Sigmoid colon (tissue), 6 donors: ENCODE measurements at regions not wholly inside any gene's neighbourhood (a gene's known extent, or its start where the extent isn't known, plus 50 kb on each side); places are given as distances from the start of the nearest gene placed in this dataset.

ENCODE experiments used
- DNase-seq: peaks from one replicate; pipeline ENCODE4 v3.0.0-alpha.2; 2019
- H3K27ac ChIP-seq, 4 donors: fragments of 200-600 bp; sonication (generic); one replicate each; pipeline ENCODE4 v1.5.1; 2016 to 2019; ENCODE audit warnings: mild to moderate bottlenecking in 1 of 4
- H3K27me3 ChIP-seq, 3 donors: fragments of 200-600 bp; sonication (generic); one replicate each; pipeline ENCODE4 v1.5.1; 2019; ENCODE audit warnings: mild to moderate bottlenecking in 1 of 3
- H3K36me3 ChIP-seq, 4 donors: fragments of 200-600 bp; sonication (generic); one replicate each; pipeline ENCODE4 v1.5.1; 2016 to 2019
- H3K4me1 ChIP-seq, 4 donors: fragments of 200-600 bp; sonication (generic); one replicate each; pipeline ENCODE4 v1.5.1; 2017 to 2019
- H3K4me3 ChIP-seq, 4 donors: fragments of 200-600 bp; sonication (generic); one replicate each; pipeline ENCODE4 v1.5.1; 2017 to 2019; ENCODE audit warnings: mild to moderate bottlenecking in 2 of 4, moderate library complexity in 1 of 4
- H3K9me3 ChIP-seq, 4 donors: fragments of 200-600 bp in 3 of 4; sonication (generic) in 3 of 4; one replicate each; pipeline versions ENCODE4 v1.5.1 to v1.6.1; 2013 to 2019
- CTCF ChIP-seq, 4 experiments: fragments of 450-650 bp in 3 of 4; fragments of 200-600 bp in 1 of 4; IDR thresholded peaks; one replicate each; pipeline ENCODE4 v1.5.1; 2016 to 2019; ENCODE audit warnings: antibody characterized with exemption in 4 of 4, mild to moderate bottlenecking in 3 of 4, moderate library complexity in 2 of 4
- EP300 ChIP-seq, 4 donors: sonication (generic); formaldehyde crosslinking; IDR thresholded peaks; one replicate each; pipeline ENCODE4 v1.6.1; 2017; ENCODE audit warnings: antibody characterized with exemption in 4 of 4
- POLR2A ChIP-seq, 2 donors: fragments of 450-650 bp; IDR thresholded peaks; one replicate each; pipeline ENCODE4 v1.6.1; 2016; ENCODE audit warnings: antibody characterized with exemption in 2 of 2, mild to moderate bottlenecking in 2 of 2, moderate library complexity in 2 of 2
- POLR2AphosphoS5 ChIP-seq, 4 donors: sonication (generic); formaldehyde crosslinking; IDR thresholded peaks; one replicate each; pipeline ENCODE4 v1.6.1; 2017; ENCODE audit warnings: antibody characterized with exemption in 4 of 4
- WGBS, 2 donors: extraction: QIAGEN DNeasy Blood & Tissue Kit; methylation state at CpG; one replicate each; pipeline ENCODE4 v1.1.7; 2013; 5-methylcytosine and 5-hydroxymethylcytosine counted together
- intact Hi-C: fragments of 100-400 bp; cut with DNase I; formaldehyde crosslinking; loops from one replicate; pipeline ENCODE4 v1.15.1; 2023
- donor health status: healthy with polysubstance abuse.
- donor health status: healthy.

- peaks cover 0 to 4% (median 0%) of the 10 kb centered on the region in 4 donors for H3K9me3 ChIP-seq
- no peak for DNase-seq
- intact Hi-C loops: no loop called here
- no peak for TF ChIP-seq POLR2A (IDR thresholded peaks at IDR 0.05)
- no peak for TF ChIP-seq POLR2AphosphoS5 (IDR thresholded peaks at IDR 0.05)
- TF ChIP-seq CTCF (IDR thresholded peaks at IDR 0.05): no peak
- TF ChIP-seq EP300 (IDR thresholded peaks at IDR 0.05): no peak
- no peaks in the 10 kb centered on the region for H3K4me1 ChIP-seq
- H3K27me3 ChIP-seq: no peaks in the 10 kb centered on the region
- 79 to 85% methylated on average over 2 of the region's 2 CpGs for WGBS, 2 donors
- no peak overlapping the region for H3K4me3 ChIP-seq
- H3K27ac ChIP-seq: no peak overlapping the region
- H3K36me3 ChIP-seq: no peaks in the 10 kb centered on the region
Measured at GRCh38 chr6:113121571-113121970, 735.6 kb upstream of the MARCKS start.

GRCh38 chr6:113122060-113122459 lies 735.1 kb upstream of the MARCKS start:
- DNase-seq: no peak
- no peaks in the 10 kb centered on the region for H3K36me3 ChIP-seq
- H3K9me3 ChIP-seq: peaks cover 0 to 4% (median 0%) of the 10 kb centered on the region in 4 donors
- WGBS, 2 donors: 80 to 81% methylated on average over 1 of the region's 1 CpG
- H3K4me1 ChIP-seq: no peaks in the 10 kb centered on the region
- H3K27me3 ChIP-seq: no peaks in the 10 kb centered on the region
- no peak for TF ChIP-seq CTCF (IDR thresholded peaks at IDR 0.05)
- TF ChIP-seq EP300 (IDR thresholded peaks at IDR 0.05): no peak
- TF ChIP-seq POLR2AphosphoS5 (IDR thresholded peaks at IDR 0.05): no peak
- no peak for TF ChIP-seq POLR2A (IDR thresholded peaks at IDR 0.05)
- H3K27ac ChIP-seq: no peak overlapping the region
- H3K4me3 ChIP-seq: no peak overlapping the region
- intact Hi-C loops: no loop called here

- no peak for DNase-seq
- no peaks in the 10 kb centered on the region for H3K36me3 ChIP-seq
- WGBS, 2 donors: 72 to 77% methylated on average over 2 of the region's 2 CpGs
- intact Hi-C loops: no loop called here
- H3K27ac ChIP-seq: no peak overlapping the region
- TF ChIP-seq POLR2AphosphoS5 (IDR thresholded peaks at IDR 0.05) (no peak), CTCF (IDR thresholded peaks at IDR 0.05) (no peak), POLR2A (IDR thresholded peaks at IDR 0.05) (no peak), EP300 (IDR thresholded peaks at IDR 0.05) (no peak)
- no peaks in the 10 kb centered on the region for H3K9me3 ChIP-seq
- no peak overlapping the region for H3K4me3 ChIP-seq
- H3K4me1 ChIP-seq: no peaks in the 10 kb centered on the region
- H3K27me3 ChIP-seq: no peaks in the 10 kb centered on the region
Measured at GRCh38 chr6:113125626-113126025, 731.5 kb upstream of the MARCKS start.

GRCh38 chr6:113127786-113128419 lies 729.2 kb upstream of the MARCKS start:
- H3K4me3 ChIP-seq: no peak overlapping the region
- intact Hi-C loops: no loop called here
- no peaks in the 10 kb centered on the region for H3K9me3 ChIP-seq
- H3K36me3 ChIP-seq: no peaks in the 10 kb centered on the region
- 82 to 91% methylated on average over 5 of the region's 5 CpGs for WGBS, 2 donors
- H3K27ac ChIP-seq: no peak overlapping the region
- TF ChIP-seq POLR2AphosphoS5 (IDR thresholded peaks at IDR 0.05): no peak
- no peak for TF ChIP-seq CTCF (IDR thresholded peaks at IDR 0.05)
- TF ChIP-seq POLR2A (IDR thresholded peaks at IDR 0.05): no peak
- no peak for TF ChIP-seq EP300 (IDR thresholded peaks at IDR 0.05)
- no peaks in the 10 kb centered on the region for H3K4me1 ChIP-seq
- no peaks in the 10 kb centered on the region for H3K27me3 ChIP-seq
- no peak for DNase-seq

- H3K4me3 ChIP-seq: no peak overlapping the region
- intact Hi-C loops: no loop called here
- H3K27me3 ChIP-seq: no peaks in the 10 kb centered on the region
- TF ChIP-seq EP300 (IDR thresholded peaks at IDR 0.05) (no peak), CTCF (IDR thresholded peaks at IDR 0.05) (no peak), POLR2AphosphoS5 (IDR thresholded peaks at IDR 0.05) (no peak), POLR2A (IDR thresholded peaks at IDR 0.05) (no peak)
- H3K4me1 ChIP-seq: no peaks in the 10 kb centered on the region
- no peak overlapping the region for H3K27ac ChIP-seq
- no peaks in the 10 kb centered on the region for H3K9me3 ChIP-seq
- 59 to 83% methylated on average over 3 of the region's 3 CpGs for WGBS, 2 donors
- no peak for DNase-seq
- no peaks in the 10 kb centered on the region for H3K36me3 ChIP-seq
Measured at GRCh38 chr6:113128661-113129060, 728.5 kb upstream of the MARCKS start.
